ENCODE measurements at regions not wholly inside any gene's neighbourhood (a gene's known extent, or its start where the extent isn't known, plus 50 kb on each side); places are given as distances from the start of the nearest gene placed in this dataset.

- peaks cover 4 to 24% of the 10 kb centered on the region in 2 donors for H3K27me3 Mint-ChIP-seq
- ChIA-PET CTCF (no interaction called here), POLR2A (no interaction called here)
- H3K4me1 Mint-ChIP-seq = peaks cover 0 to 10% (median 10%) of the 10 kb centered on the region in 3 donors
- Histone ChIP-seq H3K9me3 (ENCODE audit: low read length) (no peaks in the 10 kb centered on the region), H3K27me3 (ENCODE audit: insufficient read depth, low read length, poor library complexity, severe bottlenecking) (no peaks in the 10 kb centered on the region), H3K4me1 (ENCODE audit: insufficient read depth, low read length) (no peaks in the 10 kb centered on the region), H3K27ac (ENCODE audit: low read depth, low read length) (no peak overlapping the region), H3K36me3 (ENCODE audit: insufficient read depth, low read length) (no peaks in the 10 kb centered on the region), H3K4me3 (ENCODE audit: low read length) (no peak overlapping the region)
- peaks cover 0 to 4% (median 1%) of the 10 kb centered on the region in 3 donors for H3K36me3 Mint-ChIP-seq
- peaks cover 0 to 2% (median 0%) of the 10 kb centered on the region in 5 donors for H3K9me3 Mint-ChIP-seq
- H3K4me3 Mint-ChIP-seq = no peak overlapping the region
- H3K27ac Mint-ChIP-seq = no peak overlapping the region
- no peak for DNase-seq
Observed at GRCh38 chr15:85954586-85954985, 125.1 kb upstream of the AGBL1 start.

GRCh38 chr15:85955501-85956391, 123.9 kb upstream of the AGBL1 start:
- Mint-ChIP-seq H3K9me3 (peaks cover 0 to 2% (median 0%) of the 10 kb centered on the region in 5 donors), H3K27ac (no peak overlapping the region), H3K4me3 (no peak overlapping the region), H3K36me3 (peaks cover 0 to 4% (median 1%) of the 10 kb centered on the region in 3 donors), H3K4me1 (peaks cover 0 to 10% (median 10%) of the 10 kb centered on the region in 3 donors), H3K27me3 (peaks cover 7 to 32% of the 10 kb centered on the region in 2 donors)
- H3K36me3 ChIP-seq (ENCODE audit: insufficient read depth, low read length) = no peaks in the 10 kb centered on the region
- no peaks in the 10 kb centered on the region for H3K27me3 ChIP-seq (ENCODE audit: insufficient read depth, low read length, poor library complexity, severe bottlenecking)
- H3K4me1 ChIP-seq (ENCODE audit: insufficient read depth, low read length) = no peaks in the 10 kb centered on the region
- no peak overlapping the region for H3K27ac ChIP-seq (ENCODE audit: low read depth, low read length)
- POLR2A ChIA-PET = no interaction called here
- no peaks in the 10 kb centered on the region for H3K9me3 ChIP-seq (ENCODE audit: low read length)
- CTCF ChIA-PET = no interaction called here
- H3K4me3 ChIP-seq (ENCODE audit: low read length) = no peak overlapping the region
- DNase-seq = no peak

GRCh38 chr15:85956532-85957275, 123.0 kb upstream of the AGBL1 start:
- Histone ChIP-seq H3K36me3 (ENCODE audit: insufficient read depth, low read length) (no peaks in the 10 kb centered on the region), H3K4me1 (ENCODE audit: insufficient read depth, low read length) (no peaks in the 10 kb centered on the region), H3K9me3 (ENCODE audit: low read length) (no peaks in the 10 kb centered on the region), H3K27ac (ENCODE audit: low read depth, low read length) (no peak overlapping the region), H3K27me3 (ENCODE audit: insufficient read depth, low read length, poor library complexity, severe bottlenecking) (no peaks in the 10 kb centered on the region), H3K4me3 (ENCODE audit: low read length) (no peak overlapping the region)
- no peak overlapping the region for H3K27ac Mint-ChIP-seq
- peaks cover 0 to 10% (median 10%) of the 10 kb centered on the region in 3 donors for H3K4me1 Mint-ChIP-seq
- H3K36me3 Mint-ChIP-seq = peaks cover 0 to 4% (median 1%) of the 10 kb centered on the region in 3 donors
- POLR2A ChIA-PET = no interaction called here
- CTCF ChIA-PET = no interaction called here
- H3K27me3 Mint-ChIP-seq = peaks cover 7 to 32% of the 10 kb centered on the region in 2 donors
- peaks cover 0 to 2% (median 0%) of the 10 kb centered on the region in 5 donors for H3K9me3 Mint-ChIP-seq
- no peak overlapping the region for H3K4me3 Mint-ChIP-seq
- DNase-seq = no peak

GRCh38 chr15:85959611-85960010, 120.1 kb upstream of the AGBL1 start:
- Histone ChIP-seq H3K4me1 (ENCODE audit: insufficient read depth, low read length) (no peaks in the 10 kb centered on the region), H3K9me3 (ENCODE audit: low read length) (no peaks in the 10 kb centered on the region), H3K27me3 (ENCODE audit: insufficient read depth, low read length, poor library complexity, severe bottlenecking) (no peaks in the 10 kb centered on the region), H3K36me3 (ENCODE audit: insufficient read depth, low read length) (no peaks in the 10 kb centered on the region), H3K4me3 (ENCODE audit: low read length) (no peak overlapping the region), H3K27ac (ENCODE audit: low read depth, low read length) (no peak overlapping the region)
- ChIA-PET POLR2A (no interaction called here), CTCF (no interaction called here)
- H3K36me3 Mint-ChIP-seq = peaks cover 0 to 4% (median 1%) of the 10 kb centered on the region in 3 donors
- no peak for DNase-seq
- no peak overlapping the region for H3K27ac Mint-ChIP-seq
- H3K27me3 Mint-ChIP-seq = peaks cover 7 to 17% of the 10 kb centered on the region in 2 donors
- H3K9me3 Mint-ChIP-seq = peaks cover 0 to 2% (median 0%) of the 10 kb centered on the region in 5 donors
- peaks cover 0 to 10% (median 10%) of the 10 kb centered on the region in 3 donors for H3K4me1 Mint-ChIP-seq
- no peak overlapping the region for H3K4me3 Mint-ChIP-seq

- ChIA-PET CTCF (no interaction called here), POLR2A (no interaction called here)
- no peaks in the 10 kb centered on the region for H3K9me3 ChIP-seq (ENCODE audit: low read length)
- DNase-seq = no peak
- peaks cover 0 to 2% (median 0%) of the 10 kb centered on the region in 5 donors for H3K9me3 Mint-ChIP-seq
- peaks cover 0 to 4% (median 0%) of the 10 kb centered on the region in 3 donors for H3K36me3 Mint-ChIP-seq
- H3K4me1 Mint-ChIP-seq = peaks cover 0 to 8% (median 6%) of the 10 kb centered on the region in 3 donors
- no peak overlapping the region for H3K4me3 ChIP-seq (ENCODE audit: low read length)
- H3K36me3 ChIP-seq (ENCODE audit: insufficient read depth, low read length) = no peaks in the 10 kb centered on the region
- H3K27ac Mint-ChIP-seq = no peak overlapping the region
- H3K27me3 Mint-ChIP-seq = peaks cover 7 to 15% of the 10 kb centered on the region in 2 donors
- H3K27ac ChIP-seq (ENCODE audit: low read depth, low read length) = no peak overlapping the region
- H3K4me3 Mint-ChIP-seq = no peak overlapping the region
- no peaks in the 10 kb centered on the region for H3K27me3 ChIP-seq (ENCODE audit: insufficient read depth, low read length, poor library complexity, severe bottlenecking)
- no peaks in the 10 kb centered on the region for H3K4me1 ChIP-seq (ENCODE audit: insufficient read depth, low read length)
Observed at GRCh38 chr15:85960381-85960780, 119.3 kb upstream of the AGBL1 start.

GRCh38 chr15:85961821-85962220, 117.8 kb upstream of the AGBL1 start:
- Mint-ChIP-seq H3K36me3 (no peaks in the 10 kb centered on the region), H3K4me1 (no peaks in the 10 kb centered on the region), H3K27me3 (peaks cover 5 to 17% of the 10 kb centered on the region in 2 donors), H3K9me3 (peaks cover 0 to 2% (median 0%) of the 10 kb centered on the region in 5 donors), H3K4me3 (no peak overlapping the region), H3K27ac (no peak overlapping the region)
- no peak for DNase-seq
- Histone ChIP-seq H3K4me3 (ENCODE audit: low read length) (no peak overlapping the region), H3K27me3 (ENCODE audit: insufficient read depth, low read length, poor library complexity, severe bottlenecking) (no peaks in the 10 kb centered on the region), H3K4me1 (ENCODE audit: insufficient read depth, low read length) (no peaks in the 10 kb centered on the region), H3K36me3 (ENCODE audit: insufficient read depth, low read length) (no peaks in the 10 kb centered on the region), H3K9me3 (ENCODE audit: low read length) (no peaks in the 10 kb centered on the region), H3K27ac (ENCODE audit: low read depth, low read length) (no peak overlapping the region)
- CTCF ChIA-PET = no interaction called here
- POLR2A ChIA-PET = no interaction called here

- CTCF ChIA-PET = no interaction called here
- peaks cover 0 to 2% (median 0%) of the 10 kb centered on the region in 5 donors for H3K9me3 Mint-ChIP-seq
- no peak for DNase-seq
Observed at GRCh38 chr15:85963262-85963760, 116.4 kb upstream of the AGBL1 start.

GRCh38 chr15:85964471-85964870, 115.2 kb upstream of the AGBL1 start:
- Mint-ChIP-seq H3K36me3 (no peaks in the 10 kb centered on the region), H3K27ac (no peak overlapping the region), H3K9me3 (peaks cover 0 to 2% (median 0%) of the 10 kb centered on the region in 5 donors), H3K4me1 (no peaks in the 10 kb centered on the region), H3K4me3 (no peak overlapping the region), H3K27me3 (peaks cover 2 to 18% of the 10 kb centered on the region in 2 donors)
- H3K27me3 ChIP-seq (ENCODE audit: insufficient read depth, low read length, poor library complexity, severe bottlenecking) = no peaks in the 10 kb centered on the region
- H3K4me3 ChIP-seq (ENCODE audit: low read length) = no peak overlapping the region
- no peak for DNase-seq
- ChIA-PET CTCF (no interaction called here), POLR2A (no interaction called here)
- H3K4me1 ChIP-seq (ENCODE audit: insufficient read depth, low read length) = no peaks in the 10 kb centered on the region
- H3K36me3 ChIP-seq (ENCODE audit: insufficient read depth, low read length) = no peaks in the 10 kb centered on the region
- H3K9me3 ChIP-seq (ENCODE audit: low read length) = no peaks in the 10 kb centered on the region
- no peak overlapping the region for H3K27ac ChIP-seq (ENCODE audit: low read depth, low read length)

More at GRCh38 chr15:85963262-85963760, 116.4 kb upstream of the AGBL1 start:
- no peaks in the 10 kb centered on the region for H3K36me3 ChIP-seq (ENCODE audit: insufficient read depth, low read length)
- H3K36me3 Mint-ChIP-seq = no peaks in the 10 kb centered on the region
- H3K27me3 Mint-ChIP-seq = peaks cover 5 to 18% of the 10 kb centered on the region in 2 donors
- no peaks in the 10 kb centered on the region for H3K4me1 ChIP-seq (ENCODE audit: insufficient read depth, low read length)
- no peaks in the 10 kb centered on the region for H3K4me1 Mint-ChIP-seq
- no peak overlapping the region for H3K27ac Mint-ChIP-seq
- H3K4me3 ChIP-seq (ENCODE audit: low read length) = no peak overlapping the region
- no peaks in the 10 kb centered on the region for H3K27me3 ChIP-seq (ENCODE audit: insufficient read depth, low read length, poor library complexity, severe bottlenecking)
- H3K9me3 ChIP-seq (ENCODE audit: low read length) = no peaks in the 10 kb centered on the region
- no peak overlapping the region for H3K27ac ChIP-seq (ENCODE audit: low read depth, low read length)
- POLR2A ChIA-PET = no interaction called here
- no peak overlapping the region for H3K4me3 Mint-ChIP-seq
